ENCODE measurements at regions not wholly inside any gene's neighbourhood (a gene's known extent, or its start where the extent isn't known, plus 50 kb on each side); places are given as distances from the start of the nearest gene placed in this dataset.
"Not testable (repeated sequence)": the region's sequence is repeated elsewhere in the genome, so short reads cannot be mapped to it uniquely, and the experiment has no call there.

DNA sequence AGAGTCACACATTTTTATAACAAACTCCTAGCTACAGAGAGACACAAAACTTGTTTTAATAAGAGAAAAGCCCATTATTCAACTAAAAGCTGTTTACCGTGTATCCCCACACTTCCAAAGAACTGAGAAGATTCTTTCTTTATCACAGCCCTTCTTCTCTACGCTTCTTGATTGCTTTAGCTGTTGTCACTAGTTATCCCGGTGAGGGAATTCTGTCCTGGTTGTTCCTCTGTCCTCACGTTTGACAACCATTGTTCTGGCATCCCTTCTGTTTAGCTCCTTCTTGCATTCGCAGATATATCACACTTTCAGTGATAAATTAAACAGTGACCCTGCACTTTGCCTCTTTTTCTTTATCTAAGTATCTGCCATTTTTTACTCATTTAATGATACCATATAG, 1035.1 kb upstream of the PCDH20 start:
- H3K36me3 Mint-ChIP-seq: no peaks in the 10 kb centered on the region
- H3K27ac Mint-ChIP-seq: no peak overlapping the region
- ATAC-seq (no peak), DNase-seq (ENCODE audit: low spot score) (no peak)
- peaks cover 7% of the 10 kb centered on the region for H3K9me3 Mint-ChIP-seq
- H3K27me3 Mint-ChIP-seq: no peaks in the 10 kb centered on the region
- H3K4me1 Mint-ChIP-seq (ENCODE audit: low read depth in 2 of 2): no peaks in the 10 kb centered on the region
- H3K4me3 Mint-ChIP-seq: no peak overlapping the region

DNA sequence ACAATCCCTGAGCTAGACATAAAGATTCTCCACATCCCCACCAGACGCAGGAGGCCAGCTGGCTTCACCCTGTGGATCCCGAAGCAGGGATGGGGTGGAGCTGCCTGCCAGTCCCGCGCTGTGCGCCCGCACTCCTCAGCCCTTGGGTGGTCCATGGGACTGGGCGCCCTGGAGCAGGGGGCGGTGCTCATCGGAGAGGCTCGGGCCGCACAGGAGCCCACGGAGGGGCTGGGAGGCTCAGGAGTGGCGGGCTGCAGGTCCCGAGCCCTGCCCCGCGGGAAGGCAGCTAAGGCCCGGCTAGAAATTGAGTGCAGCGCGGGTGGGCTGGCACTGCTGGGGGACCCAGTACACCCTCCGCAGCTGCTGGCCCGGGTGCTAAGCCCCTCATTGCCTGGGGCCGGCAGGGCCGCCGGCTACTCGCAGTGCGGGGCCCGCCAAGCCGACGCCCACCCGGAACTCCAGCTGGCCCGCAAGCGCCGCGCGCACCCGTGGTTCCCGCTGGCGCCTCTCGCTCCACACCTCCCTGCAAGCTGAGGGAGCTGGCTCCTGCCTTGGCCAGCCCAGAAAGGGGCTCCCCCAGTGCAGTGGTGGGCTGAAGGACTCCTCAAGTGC, 1032.2 kb upstream of the PCDH20 start:
- H3K4me3 Mint-ChIP-seq; DNase-seq (ENCODE audit: low spot score); H3K4me1 Mint-ChIP-seq (ENCODE audit: low read depth in 2 of 2); H3K27ac Mint-ChIP-seq; H3K27me3 Mint-ChIP-seq; H3K36me3 Mint-ChIP-seq; H3K9me3 Mint-ChIP-seq; ATAC-seq: not testable (repeated sequence)

DNA sequence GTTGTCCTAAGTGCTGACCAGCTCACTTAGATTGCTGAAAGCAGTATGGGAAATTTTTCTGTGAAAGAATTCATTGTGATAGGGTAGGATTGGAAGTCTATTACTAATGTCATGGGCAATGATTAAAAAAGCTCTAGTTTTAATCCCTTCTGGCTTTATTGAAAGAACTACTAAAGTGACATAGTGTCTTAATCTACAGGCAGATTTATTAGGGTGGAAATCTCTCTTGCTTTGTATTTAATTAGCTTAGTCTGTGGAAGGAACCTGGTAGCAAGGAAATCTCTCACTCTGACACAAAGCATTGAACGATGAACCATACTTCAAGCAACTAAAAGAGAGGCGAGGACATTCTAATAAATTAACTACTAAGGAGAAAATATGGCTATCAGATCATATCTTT, 1029.2 kb upstream of the PCDH20 start:
- Mint-ChIP-seq H3K27ac (no peak overlapping the region), H3K4me3 (no peak overlapping the region), H3K27me3 (no peaks in the 10 kb centered on the region), H3K9me3 (peaks cover 12% of the 10 kb centered on the region), H3K36me3 (no peaks in the 10 kb centered on the region), H3K4me1 (ENCODE audit: low read depth in 2 of 2) (no peaks in the 10 kb centered on the region)
- DNase-seq (ENCODE audit: low spot score): no peak
- no peak for ATAC-seq

DNA sequence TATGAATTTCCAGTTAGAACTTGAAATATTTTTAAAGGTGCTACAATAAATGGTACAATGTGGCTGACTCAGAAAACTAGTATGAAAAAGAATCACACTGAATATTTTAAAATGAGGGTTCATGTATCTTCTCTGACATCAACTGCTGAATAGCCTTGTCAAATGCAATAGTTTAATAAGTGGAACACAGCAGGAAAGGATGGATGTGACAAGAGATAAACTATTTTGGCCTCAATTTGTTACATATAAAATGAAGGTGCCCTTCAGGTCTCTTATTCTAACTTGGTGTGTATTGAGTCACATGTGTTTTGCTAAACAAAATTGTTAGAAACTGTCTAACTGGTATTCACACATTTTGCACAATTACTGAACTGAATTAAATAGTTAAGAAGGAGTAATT, 1018.4 kb upstream of the PCDH20 start:
- H3K9me3 Mint-ChIP-seq: peaks cover 14% of the 10 kb centered on the region
- H3K4me3 Mint-ChIP-seq: no peak overlapping the region
- H3K36me3 Mint-ChIP-seq: peaks cover 9% of the 10 kb centered on the region
- ATAC-seq (no peak), DNase-seq (ENCODE audit: low spot score) (no peak)
- H3K4me1 Mint-ChIP-seq (ENCODE audit: low read depth in 2 of 2): no peaks in the 10 kb centered on the region
- no peak overlapping the region for H3K27ac Mint-ChIP-seq
- H3K27me3 Mint-ChIP-seq: no peaks in the 10 kb centered on the region

DNA sequence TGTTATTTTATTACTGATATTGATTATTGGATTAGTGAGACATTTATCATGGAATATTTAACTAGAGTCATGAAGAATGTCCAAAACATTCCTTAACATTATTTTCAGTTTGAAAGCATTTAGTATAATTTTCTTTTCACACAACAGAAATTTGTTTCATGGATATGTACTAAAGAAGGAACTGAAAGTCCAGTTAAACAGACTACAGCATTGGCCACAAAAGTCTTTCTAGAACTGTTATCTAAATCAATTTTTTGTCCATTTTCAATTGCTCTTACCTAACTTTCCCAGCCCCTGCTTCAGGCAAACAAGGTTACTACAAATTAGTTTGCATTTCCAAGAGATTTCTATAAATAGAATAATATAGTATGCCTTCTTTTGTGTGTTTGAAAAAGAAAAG, 1018.0 kb upstream of the PCDH20 start:
- Mint-ChIP-seq H3K4me3 (no peak overlapping the region), H3K36me3 (peaks cover 5% of the 10 kb centered on the region), H3K27ac (no peak overlapping the region), H3K9me3 (peaks cover 10% of the 10 kb centered on the region), H3K27me3 (no peaks in the 10 kb centered on the region), H3K4me1 (ENCODE audit: low read depth in 2 of 2) (no peaks in the 10 kb centered on the region)
- DNase-seq (ENCODE audit: low spot score) (no peak), ATAC-seq (no peak)

DNA sequence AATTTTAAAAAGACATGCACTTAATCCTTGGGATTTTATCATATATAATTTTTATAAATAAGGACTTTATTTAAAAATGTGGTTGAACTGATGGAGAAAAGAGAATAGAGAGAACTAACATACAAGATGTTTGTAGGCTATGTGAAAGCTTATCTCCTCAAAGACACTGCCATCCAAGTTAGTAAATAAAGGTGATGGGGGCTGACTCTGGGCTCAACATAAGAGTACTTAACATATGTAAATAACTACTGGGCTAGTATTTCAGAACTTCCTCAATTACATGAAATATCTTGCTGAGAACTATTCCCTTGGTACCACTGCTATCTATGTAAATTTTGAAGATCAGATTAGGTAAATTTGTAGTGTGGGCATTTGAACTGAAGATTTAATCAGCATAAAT, 1017.3 kb upstream of the PCDH20 start:
- Mint-ChIP-seq H3K9me3 (peaks cover 10% of the 10 kb centered on the region), H3K4me3 (no peak overlapping the region), H3K36me3 (peaks cover 5% of the 10 kb centered on the region), H3K27me3 (no peaks in the 10 kb centered on the region), H3K27ac (no peak overlapping the region), H3K4me1 (ENCODE audit: low read depth in 2 of 2) (no peaks in the 10 kb centered on the region)
- ATAC-seq (no peak), DNase-seq (ENCODE audit: low spot score) (no peak)

DNA sequence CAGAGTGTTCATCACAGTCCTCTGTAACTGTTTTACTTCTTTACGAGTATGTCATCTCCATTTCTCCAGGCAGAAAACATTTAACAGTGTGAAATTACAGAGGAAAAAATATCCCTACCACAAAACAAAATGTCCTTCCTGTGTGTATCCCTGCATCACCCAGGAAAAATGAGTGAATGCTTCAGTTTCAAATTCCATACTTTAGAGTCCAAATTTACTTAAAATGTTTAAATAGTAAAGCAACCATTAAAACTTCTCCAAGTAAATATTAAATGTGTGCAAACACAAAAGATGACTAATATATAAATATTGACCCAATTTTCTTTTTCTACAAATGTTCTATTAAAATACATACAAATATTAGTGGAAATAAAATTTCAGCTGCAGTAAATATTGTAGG, 1016.6 kb upstream of the PCDH20 start:
- no peaks in the 10 kb centered on the region for H3K36me3 Mint-ChIP-seq
- H3K9me3 Mint-ChIP-seq: peaks cover 4% of the 10 kb centered on the region
- no peak overlapping the region for H3K27ac Mint-ChIP-seq
- ATAC-seq: no peak
- H3K4me3 Mint-ChIP-seq: no peak overlapping the region
- H3K4me1 Mint-ChIP-seq (ENCODE audit: low read depth in 2 of 2): no peaks in the 10 kb centered on the region
- DNase-seq (ENCODE audit: low spot score): no peak
- no peaks in the 10 kb centered on the region for H3K27me3 Mint-ChIP-seq

DNA sequence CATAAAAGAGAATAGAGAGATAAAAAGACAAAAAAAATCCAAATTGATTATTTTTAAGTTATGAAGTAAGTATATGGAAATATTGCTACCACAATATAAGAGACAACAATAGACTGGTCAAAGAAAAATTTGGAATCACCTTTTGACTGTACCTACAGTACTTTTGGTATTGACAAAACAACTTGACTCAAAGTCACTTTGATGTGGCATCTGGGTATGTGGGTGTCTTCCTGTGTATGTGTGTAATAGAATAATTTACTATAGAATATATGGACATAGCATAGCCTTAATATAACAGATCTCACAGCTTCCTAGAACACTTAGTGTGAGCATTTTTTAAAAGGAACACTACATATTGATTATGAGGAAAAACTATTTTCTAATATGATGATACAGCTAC, 1016.2 kb upstream of the PCDH20 start:
- DNase-seq (ENCODE audit: low spot score): no peak
- H3K27ac Mint-ChIP-seq: no peak overlapping the region

DNA sequence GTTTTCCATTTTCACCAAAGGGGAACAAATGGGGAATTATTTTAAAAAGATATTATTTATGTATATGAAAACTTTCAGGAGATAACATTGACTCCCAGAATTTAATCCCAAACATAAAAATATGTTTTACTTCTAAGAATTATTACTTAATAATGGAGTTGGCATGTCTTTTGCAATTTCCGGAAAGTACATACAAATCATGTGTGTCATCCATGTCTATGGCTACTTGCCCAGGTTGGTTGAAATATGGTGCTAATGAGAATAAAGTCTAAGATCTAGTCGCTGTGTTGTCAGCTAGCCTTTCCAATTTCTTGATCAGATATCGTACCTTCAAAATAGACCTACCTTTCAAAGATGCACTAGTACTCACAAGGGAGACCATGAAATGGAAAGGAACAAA, 1003.2 kb upstream of the PCDH20 start:
- Mint-ChIP-seq H3K9me3 (no peaks in the 10 kb centered on the region), H3K4me1 (ENCODE audit: low read depth in 2 of 2) (no peaks in the 10 kb centered on the region), H3K36me3 (no peaks in the 10 kb centered on the region), H3K27me3 (no peaks in the 10 kb centered on the region), H3K27ac (no peak overlapping the region), H3K4me3 (no peak overlapping the region)
- DNase-seq (ENCODE audit: low spot score): no peak
- ATAC-seq: no peak

More for the DNA sequence above, 1016.2 kb upstream of the PCDH20 start:
- H3K36me3 Mint-ChIP-seq: no peaks in the 10 kb centered on the region
- H3K4me3 Mint-ChIP-seq: no peak overlapping the region
- H3K4me1 Mint-ChIP-seq (ENCODE audit: low read depth in 2 of 2): no peaks in the 10 kb centered on the region
- no peak for ATAC-seq
- no peaks in the 10 kb centered on the region for H3K27me3 Mint-ChIP-seq
- peaks cover 4% of the 10 kb centered on the region for H3K9me3 Mint-ChIP-seq

DNA sequence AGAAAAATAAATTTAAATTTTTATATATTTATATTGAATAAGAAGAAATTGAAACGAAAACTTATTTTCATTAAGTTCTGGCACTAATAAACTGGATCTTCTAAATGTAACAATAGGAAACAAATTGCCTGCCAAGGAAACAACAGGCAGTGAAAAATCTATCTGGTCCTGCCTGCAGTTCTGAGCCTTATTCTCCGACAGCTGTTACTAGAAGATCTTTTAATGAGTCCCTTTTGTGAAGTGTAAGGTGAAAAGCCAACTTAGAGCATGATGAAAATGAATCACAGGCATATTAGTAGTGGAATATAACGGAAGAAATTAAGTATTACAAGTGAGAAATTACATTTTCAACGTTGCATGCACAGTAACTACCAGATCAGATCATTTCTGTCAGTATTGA, 1002.7 kb upstream of the PCDH20 start:
- DNase-seq (ENCODE audit: low spot score): no peak
- H3K27ac Mint-ChIP-seq: no peak overlapping the region
- no peak for ATAC-seq
- H3K4me1 Mint-ChIP-seq (ENCODE audit: low read depth in 2 of 2): no peaks in the 10 kb centered on the region
- no peaks in the 10 kb centered on the region for H3K27me3 Mint-ChIP-seq
- no peaks in the 10 kb centered on the region for H3K9me3 Mint-ChIP-seq
- no peak overlapping the region for H3K4me3 Mint-ChIP-seq
- no peaks in the 10 kb centered on the region for H3K36me3 Mint-ChIP-seq

DNA sequence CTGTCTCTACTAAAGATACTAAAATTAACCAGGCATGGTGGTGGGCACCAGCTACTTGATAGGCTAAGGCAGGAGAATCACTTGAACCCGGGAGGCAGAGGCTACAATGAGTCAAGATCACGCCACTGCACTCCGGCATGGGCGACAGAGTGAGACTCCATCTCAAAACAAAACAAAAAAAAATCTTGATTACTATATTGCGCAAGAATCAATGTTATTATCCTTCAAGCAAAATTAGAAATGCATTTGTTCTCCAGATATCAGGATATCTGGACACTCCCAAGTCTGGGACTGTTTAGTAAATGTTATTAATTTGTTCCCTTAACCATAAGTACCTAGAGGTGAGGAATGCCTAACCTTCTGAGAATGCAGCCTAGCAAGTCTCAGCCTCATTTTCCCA, 992.2 kb upstream of the PCDH20 start:
- Mint-ChIP-seq H3K27ac (no peak overlapping the region), H3K9me3 (peaks cover 9% of the 10 kb centered on the region), H3K4me3 (no peak overlapping the region), H3K4me1 (ENCODE audit: low read depth in 2 of 2) (no peaks in the 10 kb centered on the region), H3K36me3 (no peaks in the 10 kb centered on the region), H3K27me3 (no peaks in the 10 kb centered on the region)
- ATAC-seq (no peak), DNase-seq (ENCODE audit: low spot score) (no peak)

DNA sequence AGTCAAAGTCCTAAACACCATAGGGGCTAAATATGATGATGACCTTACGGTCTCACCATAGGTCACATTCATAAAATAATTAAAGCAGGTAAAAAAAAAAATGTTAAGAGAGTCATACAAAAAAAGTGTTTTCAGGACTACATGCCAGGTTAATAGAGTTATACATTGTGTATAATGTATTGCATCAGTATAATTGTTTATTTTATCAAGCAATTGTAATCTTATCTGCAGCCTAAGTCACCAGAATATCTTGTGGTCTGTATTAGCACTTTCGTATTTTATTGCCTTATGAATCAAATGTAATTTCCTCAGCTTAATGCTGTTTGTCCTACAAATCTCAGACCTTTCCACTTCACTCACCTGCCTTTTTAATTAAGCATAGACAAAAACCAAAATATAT, 972.9 kb upstream of the PCDH20 start:
- Mint-ChIP-seq H3K27me3 (no peaks in the 10 kb centered on the region), H3K27ac (no peak overlapping the region), H3K4me3 (no peak overlapping the region), H3K36me3 (no peaks in the 10 kb centered on the region), H3K9me3 (peaks cover 3% of the 10 kb centered on the region), H3K4me1 (ENCODE audit: low read depth in 2 of 2) (no peaks in the 10 kb centered on the region)
- ATAC-seq (no peak), DNase-seq (ENCODE audit: low spot score) (no peak)

DNA sequence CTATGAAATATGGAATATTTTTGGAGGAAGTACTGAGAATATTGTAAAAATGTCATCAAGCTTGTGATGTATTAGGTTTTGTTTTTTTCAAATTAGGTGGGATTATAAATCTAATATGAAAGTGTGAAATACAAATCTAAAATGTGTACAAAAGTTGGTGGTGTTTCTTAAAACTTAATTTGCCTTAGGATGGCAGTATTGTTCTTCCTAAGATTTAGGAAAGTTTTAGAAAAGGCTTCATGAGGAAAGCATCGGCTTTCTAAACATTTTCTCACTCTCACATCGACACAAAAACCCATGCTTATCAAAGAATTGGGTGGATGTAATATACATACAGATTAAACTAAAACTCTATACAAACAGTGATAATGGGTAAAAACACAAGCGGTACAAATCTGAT, 972.0 kb upstream of the PCDH20 start:
- H3K36me3 Mint-ChIP-seq: no peaks in the 10 kb centered on the region
- H3K27ac Mint-ChIP-seq: no peak overlapping the region
- H3K9me3 Mint-ChIP-seq: peaks cover 3% of the 10 kb centered on the region
- no peak for ATAC-seq
- no peak overlapping the region for H3K4me3 Mint-ChIP-seq
- H3K27me3 Mint-ChIP-seq: no peaks in the 10 kb centered on the region
- no peak for DNase-seq (ENCODE audit: low spot score)
- H3K4me1 Mint-ChIP-seq (ENCODE audit: low read depth in 2 of 2): no peaks in the 10 kb centered on the region

DNA sequence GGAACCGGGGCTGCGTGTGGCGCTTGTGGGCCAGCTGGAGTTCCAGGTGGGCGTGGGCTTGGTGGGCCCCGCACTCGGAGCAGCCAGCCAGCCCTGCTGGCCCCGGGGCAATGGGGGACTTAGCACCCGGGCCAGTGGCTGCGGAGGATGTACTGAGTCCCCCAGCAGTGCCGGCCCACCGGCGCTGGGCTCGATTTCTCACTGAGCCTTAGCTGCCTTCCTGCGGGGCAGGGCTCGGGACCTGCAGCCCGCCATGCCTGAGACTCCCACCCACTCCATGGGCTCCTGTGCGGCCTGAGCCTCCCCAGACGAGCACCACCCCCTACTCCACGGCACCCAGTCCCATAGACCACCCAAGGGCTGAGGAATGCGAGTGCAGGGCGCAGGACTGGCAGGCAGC, 963.6 kb upstream of the PCDH20 start:
- DNase-seq (ENCODE audit: low spot score); H3K9me3 Mint-ChIP-seq; ATAC-seq; H3K36me3 Mint-ChIP-seq; H3K4me3 Mint-ChIP-seq; H3K4me1 Mint-ChIP-seq (ENCODE audit: low read depth in 2 of 2); H3K27ac Mint-ChIP-seq; H3K27me3 Mint-ChIP-seq: not testable (repeated sequence)

DNA sequence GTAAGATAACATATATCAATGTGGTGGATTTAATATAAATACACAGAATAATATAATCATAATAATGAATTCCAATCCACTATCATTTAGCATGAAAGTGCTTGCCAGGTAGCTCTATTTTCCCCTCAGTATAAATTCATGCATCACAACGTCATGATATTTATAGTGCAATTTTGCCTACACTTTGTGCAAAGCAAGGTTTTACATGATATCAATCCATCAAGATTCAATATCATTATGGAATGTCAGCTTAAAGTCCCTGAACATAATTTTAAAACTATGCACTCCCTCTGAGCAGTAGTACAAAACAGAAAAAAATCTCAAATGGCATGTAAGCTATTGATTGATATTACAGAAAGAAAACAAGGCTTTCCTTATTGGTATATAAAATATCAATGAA, 962.2 kb upstream of the PCDH20 start:
- Mint-ChIP-seq H3K4me1 (ENCODE audit: low read depth in 2 of 2) (no peaks in the 10 kb centered on the region), H3K9me3 (peaks cover 9% of the 10 kb centered on the region), H3K27me3 (no peaks in the 10 kb centered on the region), H3K27ac (no peak overlapping the region), H3K36me3 (no peaks in the 10 kb centered on the region), H3K4me3 (no peak overlapping the region)
- DNase-seq (ENCODE audit: low spot score): no peak
- no peak for ATAC-seq

All from natural killer cell treated with Interleukin-12 subunit alpha and Interleukin-12 subunit beta and Interleukin-15 and Interleukin-18, amount 100 ng/mL, for 72 hours (primary cell).